BLaER1 treated with 17β-estradiol and CSF1 and Interleukin-3, amounts not matched to agents 10 nM and 100 nM (cell line): ENCODE measurements at regions not wholly inside any gene's neighbourhood (a gene's known extent, or its start where the extent isn't known, plus 50 kb on each side); places are given as distances from the start of the nearest gene placed in this dataset.
"Not testable (repeated sequence)": the region's sequence is repeated elsewhere in the genome, so short reads cannot be mapped to it uniquely, and the experiment has no call there.

Experiments used
- H3K27ac ChIP-seq, 11 experiments: shearing (Covaris generic); formaldehyde crosslinking; 2 replicates each; pipeline ENCODE4 v1.8.1; 2022
- H3K27me3 ChIP-seq, 11 experiments: shearing (Covaris generic); formaldehyde crosslinking; 2 replicates each; pipeline ENCODE4 v1.8.1; 2022
- H3K36me3 ChIP-seq, 11 experiments: shearing (Covaris generic); formaldehyde crosslinking; 2 replicates each; pipeline ENCODE4 v1.8.1; 2022
- H3K4me1 ChIP-seq, 10 experiments: shearing (Covaris generic); formaldehyde crosslinking; 2 replicates each; pipeline ENCODE4 v1.8.1; 2022
- H3K4me2 ChIP-seq, 11 experiments: shearing (Covaris generic); formaldehyde crosslinking; 2 replicates each; pipeline ENCODE4 v1.8.1; 2022
- H3K4me3 ChIP-seq, 10 experiments: shearing (Covaris generic); formaldehyde crosslinking; 2 replicates each; pipeline ENCODE4 v1.8.1; 2022
- H3K9ac ChIP-seq, 11 experiments: shearing (Covaris generic); formaldehyde crosslinking; 2 replicates each; pipeline ENCODE4 v1.8.1; 2022
- H3K9me3 ChIP-seq, 11 experiments: shearing (Covaris generic); formaldehyde crosslinking; replicated peaks in 1 of 11; 2 replicates each; pipeline ENCODE4 v1.8.1; 2022
- H4K20me1 ChIP-seq, 11 experiments: shearing (Covaris generic); formaldehyde crosslinking; 2 replicates each; pipeline ENCODE4 v1.8.1; 2022
- Cebpa-rat ChIP-seq, 11 experiments: shearing (Covaris generic); IDR thresholded peaks; 2 replicates each; pipeline ENCODE4 v1.8.1; 2022

DNA sequence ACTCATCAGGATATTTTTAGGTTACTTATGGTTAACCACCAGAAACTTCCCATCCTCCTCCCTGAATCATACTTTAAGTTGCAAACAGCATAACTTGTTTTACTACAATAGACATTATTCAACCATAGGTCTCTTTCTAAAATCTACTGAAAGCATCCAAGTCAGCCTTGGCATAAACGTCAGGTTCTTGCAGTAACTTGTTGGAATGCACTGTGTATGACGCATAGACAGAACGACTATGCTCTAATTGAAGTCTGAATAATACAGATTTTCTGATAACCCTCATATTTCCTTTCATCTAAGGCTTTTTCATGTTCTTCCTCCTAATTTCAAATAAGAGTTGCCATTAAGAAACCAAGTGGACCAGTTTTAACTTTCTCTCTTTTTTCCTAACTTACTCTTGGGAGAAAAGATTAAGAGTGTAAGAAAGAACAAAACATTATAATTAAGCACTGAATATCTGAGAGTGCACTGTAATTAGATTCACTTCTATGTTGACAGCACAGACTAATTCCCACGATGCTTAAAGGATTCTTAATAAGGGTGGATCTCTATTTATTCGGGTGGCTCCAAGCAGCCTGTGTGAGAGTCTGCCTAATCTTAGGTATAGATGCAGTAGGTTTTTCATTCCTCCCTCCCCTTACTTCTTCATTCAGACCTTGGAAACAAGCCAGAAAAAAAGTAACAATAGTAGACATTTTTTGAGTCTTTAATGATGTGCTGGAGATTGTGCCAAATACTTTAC lies 1100.1 kb downstream of the EPHA3 start:
- not testable (repeated sequence) for H3K27ac ChIP-seq, H3K36me3 ChIP-seq, H3K27me3 ChIP-seq, H4K20me1 ChIP-seq, H3K4me3 ChIP-seq, H3K9ac ChIP-seq
- Histone ChIP-seq H3K9me3 (peaks cover 4 to 12% (median 9%) of the 10 kb centered on the region in 11 experiments; a peak in 20 of 22 replicates), H3K4me2 (peak overlapping the region in 9 of 11 experiments; percentile 21 to 46 (median 36); a peak in 13 of 22 replicates), H3K4me1 (peaks cover 0 to 17% (median 11%) of the 10 kb centered on the region in 10 experiments; a peak in 14 of 20 replicates)

GRCh38 chr3:90221900-90222299 lies 1114.5 kb downstream of the EPHA3 start:
- H3K4me3 ChIP-seq, result no peak overlapping the region
- H3K27me3 ChIP-seq, result no peaks in the 10 kb centered on the region
- H3K27ac ChIP-seq, result no peak overlapping the region
- no peak overlapping the region for H3K4me2 ChIP-seq
- H3K36me3 ChIP-seq, result no peaks in the 10 kb centered on the region
- no peak overlapping the region for H3K9ac ChIP-seq
- no peaks in the 10 kb centered on the region for H3K4me1 ChIP-seq
- no peaks in the 10 kb centered on the region for H4K20me1 ChIP-seq
- H3K9me3 ChIP-seq, result peaks cover 0 to 15% (median 12%) of the 10 kb centered on the region in 11 experiments; a peak in 15 of 22 replicates
- TF ChIP-seq Cebpa-rat (IDR thresholded peaks at IDR 0.05), result no peak

- no peak for TF ChIP-seq Cebpa-rat (IDR thresholded peaks at IDR 0.05)
- Histone ChIP-seq H3K4me2 (no peak overlapping the region), H3K9ac (no peak overlapping the region), H3K27me3 (no peaks in the 10 kb centered on the region), H3K9me3 (peaks cover 0 to 16% (median 6%) of the 10 kb centered on the region in 11 experiments; a peak in 7 of 22 replicates), H3K27ac (no peak overlapping the region), H3K4me1 (no peaks in the 10 kb centered on the region), H4K20me1 (no peaks in the 10 kb centered on the region; a peak in 1 of 22 replicates), H3K36me3 (no peaks in the 10 kb centered on the region), H3K4me3 (no peak overlapping the region)
Measured at GRCh38 chr3:90241481-90241880, 1134.1 kb downstream of the EPHA3 start.

- no peak for TF ChIP-seq Cebpa-rat (IDR thresholded peaks at IDR 0.05)
- Histone ChIP-seq H4K20me1 (no peaks in the 10 kb centered on the region), H3K9me3 (no peaks in the 10 kb centered on the region), H3K27ac (no peak overlapping the region), H3K4me1 (no peaks in the 10 kb centered on the region), H3K4me2 (no peak overlapping the region), H3K9ac (no peak overlapping the region), H3K27me3 (no peaks in the 10 kb centered on the region), H3K4me3 (no peak overlapping the region), H3K36me3 (no peaks in the 10 kb centered on the region)
Measured at GRCh38 chr3:90253131-90253530, 1145.7 kb downstream of the EPHA3 start.

DNA sequence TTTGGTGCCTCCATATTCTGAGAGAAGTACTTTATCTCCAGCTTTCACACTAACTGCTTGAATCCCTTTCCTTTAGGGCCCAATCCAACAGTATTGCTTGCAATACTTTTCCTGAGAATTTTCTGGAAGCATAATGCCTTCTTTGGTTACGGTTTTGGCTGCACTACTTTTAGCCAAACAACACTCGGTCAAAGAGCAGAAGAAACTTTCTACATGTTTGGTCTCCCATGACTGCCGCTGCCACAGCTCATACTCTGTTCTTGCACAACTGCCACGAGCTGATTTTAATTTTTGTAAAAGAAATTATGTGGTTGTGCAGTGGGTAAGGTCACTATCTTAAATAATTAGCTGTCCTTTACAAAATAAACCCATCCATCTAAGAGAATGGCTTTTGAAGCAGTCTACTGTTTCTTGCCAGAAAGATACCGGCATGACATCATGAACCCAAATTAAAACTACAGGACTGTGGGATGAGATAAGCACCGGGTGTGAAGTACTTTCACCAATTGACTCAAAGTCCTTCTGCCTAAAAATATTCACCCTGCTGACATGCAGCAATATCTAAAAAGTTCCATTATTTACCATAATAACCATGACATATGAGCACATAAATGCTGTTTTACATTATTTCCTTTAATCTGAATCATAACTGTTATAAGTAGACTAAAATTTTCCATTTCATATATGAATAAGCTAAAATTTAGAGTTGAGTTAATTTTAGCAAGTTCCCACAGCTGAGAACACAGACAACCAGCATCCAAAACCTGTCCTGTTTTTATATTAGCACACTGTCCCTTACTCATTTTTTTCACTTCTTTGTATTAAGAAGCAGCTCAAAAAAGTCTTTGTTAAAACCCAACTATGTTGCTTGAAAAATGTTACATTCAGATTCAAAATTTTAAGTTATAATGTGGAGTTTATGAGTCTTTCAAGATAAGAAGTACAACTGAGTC lies 1154.3 kb downstream of the EPHA3 start:
- no peak overlapping the region for H3K4me2 ChIP-seq
- no peaks in the 10 kb centered on the region for H3K27me3 ChIP-seq
- peaks cover 16 to 29% (median 21%) of the 10 kb centered on the region in 11 experiments; a peak in 21 of 22 replicates for H3K9me3 ChIP-seq
- no peak overlapping the region for H3K27ac ChIP-seq
- H3K36me3 ChIP-seq, result no peaks in the 10 kb centered on the region; a peak in 1 of 22 replicates
- TF ChIP-seq Cebpa-rat (IDR thresholded peaks at IDR 0.05), result no peak
- no peaks in the 10 kb centered on the region for H4K20me1 ChIP-seq
- no peak overlapping the region for H3K4me3 ChIP-seq
- no peak overlapping the region for H3K9ac ChIP-seq
- H3K4me1 ChIP-seq, result no peaks in the 10 kb centered on the region
